NCI-H510A treated with DMSO at 0.1 percent for 48 hours (cell line): ENCODE measurements at regions not wholly inside any gene's neighbourhood (a gene's known extent, or its start where the extent isn't known, plus 50 kb on each side); places are given as distances from the start of the nearest gene placed in this dataset.
"Not testable (repeated sequence)": the region's sequence is repeated elsewhere in the genome, so short reads cannot be mapped to it uniquely, and the experiment has no call there.

Experiments used
- DNase-seq: peaks from one replicate; lab custom pipeline; 2025; lab: John Stamatoyannopoulos, UW

GRCh38 chr22:22697377-22698117 lies 53.1 kb downstream of the GGTLC2 start:
- DNase-seq = no peak

- no peak for DNase-seq
Observed at GRCh38 chr22:22698263-22698750, 53.9 kb downstream of the GGTLC2 start.

GRCh38 chr22:22700631-22701030 lies 56.2 kb downstream of the GGTLC2 start:
- DNase-seq = no peak

- not testable (repeated sequence) for DNase-seq
Observed at GRCh38 chr22:22701557-22701956, 57.1 kb downstream of the GGTLC2 start.

- no peak for DNase-seq
Observed at GRCh38 chr22:22702237-22703202, 58.1 kb downstream of the GGTLC2 start.

GRCh38 chr22:22703203-22703570 lies 58.8 kb downstream of the GGTLC2 start:
- DNase-seq = no peak

- no peak for DNase-seq
Observed at GRCh38 chr22:22703715-22704114, 59.3 kb downstream of the GGTLC2 start.

- DNase-seq = no peak
Observed at GRCh38 chr22:22704156-22704946, 59.9 kb downstream of the GGTLC2 start.

- DNase-seq = no peak
Observed at GRCh38 chr22:22705328-22706100, 61.1 kb downstream of the GGTLC2 start.

GRCh38 chr22:22706253-22706915 lies 62.0 kb downstream of the GGTLC2 start:
- no peak for DNase-seq

- no peak for DNase-seq
Observed at GRCh38 chr22:22709719-22710445, 65.5 kb downstream of the GGTLC2 start.

- peak; percentile 32 for DNase-seq
Observed at GRCh38 chr22:22710719-22711531, 66.5 kb downstream of the GGTLC2 start.

GRCh38 chr22:22711532-22711913 lies 67.1 kb downstream of the GGTLC2 start:
- no peak for DNase-seq

- no peak for DNase-seq
Observed at GRCh38 chr22:22712092-22712658, 67.8 kb downstream of the GGTLC2 start.

GRCh38 chr22:22712666-22713365 lies 68.4 kb downstream of the GGTLC2 start:
- no peak for DNase-seq

- DNase-seq = no peak
Observed at GRCh38 chr22:22713416-22713815, 69.0 kb downstream of the GGTLC2 start.

GRCh38 chr22:22714600-22715335 lies 70.4 kb downstream of the GGTLC2 start:
- DNase-seq = no peak
